ENCODE measurements at regions not wholly inside any gene's neighbourhood (a gene's known extent, or its start where the extent isn't known, plus 50 kb on each side); places are given as distances from the start of the nearest gene placed in this dataset.
"Not testable (repeated sequence)": the region's sequence is repeated elsewhere in the genome, so short reads cannot be mapped to it uniquely, and the experiment has no call there.

- no peak for DNase-seq
These were observed 127.7 kb upstream of the EPHA3 start for GRCh38 chr3:88979760-88980159.

GRCh38 chr3:88983458-88983857, 124.0 kb upstream of the EPHA3 start:
- DNase-seq = no peak

GRCh38 chr3:88984256-88984655, 123.2 kb upstream of the EPHA3 start:
- DNase-seq = no peak

GRCh38 chr3:88984832-88985231, 122.6 kb upstream of the EPHA3 start:
- DNase-seq = no peak

GRCh38 chr3:88985491-88985890, 121.9 kb upstream of the EPHA3 start:
- no peak for DNase-seq

- DNase-seq = no peak
These were observed 120.6 kb upstream of the EPHA3 start for GRCh38 chr3:88986834-88987233.

GRCh38 chr3:88987776-88988175, 119.6 kb upstream of the EPHA3 start:
- no peak for DNase-seq

- DNase-seq = no peak
These were observed 118.5 kb upstream of the EPHA3 start for GRCh38 chr3:88988906-88989305.

GRCh38 chr3:88991496-88991895, 115.9 kb upstream of the EPHA3 start:
- DNase-seq = no peak

GRCh38 chr3:88996691-88997090, 110.7 kb upstream of the EPHA3 start:
- no peak for DNase-seq

- no peak for DNase-seq
These were observed 110.2 kb upstream of the EPHA3 start for GRCh38 chr3:88997260-88997659.

GRCh38 chr3:89000886-89001285, 106.5 kb upstream of the EPHA3 start:
- no peak for DNase-seq

- DNase-seq = no peak
These were observed 105.2 kb upstream of the EPHA3 start for GRCh38 chr3:89002191-89002590.

- DNase-seq = no peak
These were observed 93.9 kb upstream of the EPHA3 start for GRCh38 chr3:89013536-89013935.

- DNase-seq = no peak
These were observed 89.9 kb upstream of the EPHA3 start for GRCh38 chr3:89017531-89017930.

GRCh38 chr3:89025185-89025584, 82.2 kb upstream of the EPHA3 start:
- no peak for DNase-seq

GRCh38 chr3:89032346-89033013, 74.9 kb upstream of the EPHA3 start:
- no peak for DNase-seq

GRCh38 chr3:89034723-89035122, 72.7 kb upstream of the EPHA3 start:
- not testable (repeated sequence) for DNase-seq

- DNase-seq = no peak
These were observed 68.6 kb upstream of the EPHA3 start for GRCh38 chr3:89038869-89039268.

- DNase-seq = no peak
These were observed 65.1 kb upstream of the EPHA3 start for GRCh38 chr3:89042236-89042835.

GRCh38 chr3:89043406-89043932, 64.0 kb upstream of the EPHA3 start:
- DNase-seq = no peak

- DNase-seq = no peak
These were observed 60.8 kb upstream of the EPHA3 start for GRCh38 chr3:89046661-89047060.

- DNase-seq = no peak
These were observed 58.3 kb upstream of the EPHA3 start for GRCh38 chr3:89049119-89049518.

- no peak for DNase-seq
These were observed 55.0 kb upstream of the EPHA3 start for GRCh38 chr3:89052386-89052785.

- DNase-seq = no peak
These were observed 50.0 kb upstream of the EPHA3 start for GRCh38 chr3:89057398-89057797.

All from T-helper 2 cell (primary cell).